ENCODE measurements at regions not wholly inside any gene's neighbourhood (a gene's known extent, or its start where the extent isn't known, plus 50 kb on each side); places are given as distances from the start of the nearest gene placed in this dataset.

DNA sequence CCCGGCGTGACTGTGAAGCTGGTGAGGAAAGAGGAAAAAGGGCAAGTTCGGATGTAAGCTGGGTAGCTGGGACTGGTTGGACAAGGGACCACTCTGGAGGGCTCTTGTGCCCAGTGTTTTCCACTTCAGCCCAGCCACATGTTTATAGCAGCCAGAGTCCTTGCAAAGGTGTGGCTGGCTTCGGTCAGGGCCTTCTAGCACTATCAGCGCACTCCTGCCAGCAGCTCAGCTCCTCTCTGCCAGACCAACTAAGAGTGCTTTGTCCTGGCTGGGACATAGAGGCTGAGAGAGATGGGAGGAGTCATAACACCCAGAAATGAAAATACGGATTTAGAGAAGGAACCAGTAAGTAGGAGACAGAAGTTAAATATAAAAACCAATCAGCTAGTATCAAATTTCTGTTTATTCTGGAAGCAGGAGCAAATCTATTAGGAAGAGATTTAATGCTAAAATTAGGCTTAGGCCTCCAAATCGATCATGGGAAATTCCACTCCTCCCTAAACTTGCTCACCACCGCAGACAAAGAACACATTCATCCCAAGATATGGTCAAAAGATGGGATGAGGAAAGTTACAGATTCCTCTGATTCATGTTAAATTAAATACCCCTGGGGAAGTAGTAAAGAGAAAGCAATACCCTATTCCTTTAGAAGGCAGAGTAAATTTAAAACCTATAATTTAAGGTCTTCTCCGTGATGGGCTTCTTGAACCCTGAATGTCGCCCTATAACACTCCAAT, 135.0 kb downstream of the RALA start:
- 7% methylated on average over 10 of the region's 10 CpGs for WGBS (ENCODE audit: insufficient coverage, low coverage, missing lambda C conversion rate)
- TF ChIP-seq CBX5 (IDR thresholded peaks at IDR 0.05; ENCODE audit: borderline replicate concordance, low read depth) (no peak), RBBP5 (IDR thresholded peaks at IDR 0.05; ENCODE audit: borderline replicate concordance, insufficient read depth, low read length, poor library complexity, severe bottlenecking) (no peak), ZNF274 (IDR thresholded peaks at IDR 0.05; ENCODE audit: borderline replicate concordance, low read depth, low read length) (no peak), ZBTB1 (CRISPR knock-in tag; IDR thresholded peaks at IDR 0.05; ENCODE audit: borderline replicate concordance, low read depth) (no peak), ETV6 (IDR thresholded peaks at IDR 0.05; ENCODE audit: borderline replicate concordance in 1 of 2, low read depth in 2 of 2, low read length in 1 of 2) (no peak), ETV6 (CRISPR knock-in tag; IDR thresholded peaks at IDR 0.05; ENCODE audit: borderline replicate concordance) (no peak), CTBP1 (IDR thresholded peaks at IDR 0.05; ENCODE audit: borderline replicate concordance) (no peak), ZNF766 (CRISPR knock-in tag; conservative IDR thresholded peaks at IDR 0.05) (no peak)
- TF ChIP-seq, protein P1, sequence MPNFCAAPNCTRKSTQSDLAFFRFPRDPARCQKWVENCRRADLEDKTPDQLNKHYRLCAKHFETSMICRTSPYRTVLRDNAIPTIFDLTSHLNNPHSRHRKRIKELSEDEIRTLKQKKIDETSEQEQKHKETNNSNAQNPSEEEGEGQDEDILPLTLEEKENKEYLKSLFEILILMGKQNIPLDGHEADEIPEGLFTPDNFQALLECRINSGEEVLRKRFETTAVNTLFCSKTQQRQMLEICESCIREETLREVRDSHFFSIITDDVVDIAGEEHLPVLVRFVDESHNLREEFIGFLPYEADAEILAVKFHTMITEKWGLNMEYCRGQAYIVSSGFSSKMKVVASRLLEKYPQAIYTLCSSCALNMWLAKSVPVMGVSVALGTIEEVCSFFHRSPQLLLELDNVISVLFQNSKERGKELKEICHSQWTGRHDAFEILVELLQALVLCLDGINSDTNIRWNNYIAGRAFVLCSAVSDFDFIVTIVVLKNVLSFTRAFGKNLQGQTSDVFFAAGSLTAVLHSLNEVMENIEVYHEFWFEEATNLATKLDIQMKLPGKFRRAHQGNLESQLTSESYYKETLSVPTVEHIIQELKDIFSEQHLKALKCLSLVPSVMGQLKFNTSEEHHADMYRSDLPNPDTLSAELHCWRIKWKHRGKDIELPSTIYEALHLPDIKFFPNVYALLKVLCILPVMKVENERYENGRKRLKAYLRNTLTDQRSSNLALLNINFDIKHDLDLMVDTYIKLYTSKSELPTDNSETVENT (CRISPR knock-in tag; IDR thresholded peaks at IDR 0.05), result no peak
- TF ChIP-seq, protein P2, sequence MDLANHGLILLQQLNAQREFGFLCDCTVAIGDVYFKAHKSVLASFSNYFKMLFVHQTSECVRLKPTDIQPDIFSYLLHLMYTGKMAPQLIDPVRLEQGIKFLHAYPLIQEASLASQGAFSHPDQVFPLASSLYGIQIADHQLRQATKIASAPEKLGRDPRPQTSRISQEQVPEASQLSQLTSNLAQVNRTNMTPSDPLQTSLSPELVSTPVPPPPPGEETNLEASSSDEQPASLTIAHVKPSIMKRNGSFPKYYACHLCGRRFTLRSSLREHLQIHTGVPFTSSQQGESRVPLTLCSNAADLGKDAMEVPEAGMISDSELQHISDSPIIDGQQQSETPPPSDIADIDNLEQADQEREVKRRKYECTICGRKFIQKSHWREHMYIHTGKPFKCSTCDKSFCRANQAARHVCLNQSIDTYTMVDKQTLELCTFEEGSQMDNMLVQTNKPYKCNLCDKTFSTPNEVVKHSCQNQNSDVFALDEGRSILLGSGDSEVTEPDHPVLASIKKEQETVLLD (IDR thresholded peaks at IDR 0.05), result no peak
- intact Hi-C loops (cut with micrococcal nuclease), result no loop called here
- in situ Hi-C loops (cut with MboI), result no loop called here
- Histone ChIP-seq H3K27ac (ENCODE audit: extremely low read depth, low read depth, low read length) (no peak overlapping the region), H3K36me3 (ENCODE audit: control insufficient read depth, insufficient read depth, low read length) (no peaks in the 10 kb centered on the region), H3K9me3 (replicated peaks; ENCODE audit: control insufficient read depth, insufficient read depth, low read depth, low read length) (no peaks in the 10 kb centered on the region), H2AFZ (ENCODE audit: low read depth, low read length) (no peak overlapping the region), H3K27me3 (ENCODE audit: control insufficient read depth in 2 of 2, insufficient read depth in 2 of 2, low read length in 2 of 2) (peaks cover 14 to 23% of the 10 kb centered on the region in 2 experiments; a peak in 4 of 5 replicates), H3K4me3 (no peak overlapping the region), H3K4me1 (replicated peaks in 1 of 2; ENCODE audit: control insufficient read depth in 2 of 2, insufficient read depth in 2 of 2, low read length in 2 of 2) (peaks cover 0 to 8% of the 10 kb centered on the region in 2 experiments; a peak in 1 of 5 replicates), H3K79me2 (ENCODE audit: control insufficient read depth, insufficient read depth, low read length) (no peaks in the 10 kb centered on the region), H3K9ac (ENCODE audit: insufficient read depth in 1 of 2, low read depth in 2 of 2, low read length in 2 of 2) (no peak overlapping the region), H3K9me1 (ENCODE audit: control insufficient read depth, insufficient read depth, low read length) (no peaks in the 10 kb centered on the region), H3K4me2 (ENCODE audit: insufficient read depth, low read length) (no peak overlapping the region), H4K20me1 (replicated peaks; ENCODE audit: control insufficient read depth, insufficient read depth, low read length) (no peaks in the 10 kb centered on the region)
- FAIRE-seq, result no peak
- DNase-seq (ENCODE audit: extremely low read depth in 1 of 4, low spot score in 3 of 4), result no peak
- ATAC-seq, result no peak
- POLR2A ChIA-PET, result interaction anchor here (0.7 to 0.8 kb wide), 2 partner anchors 134 to 261 kb away, joined by 3 read pairs; no protein-coding TSS in a partner anchor
- CTCF ChIA-PET (ENCODE audit: low intra/inter-chr PET ratio), result no interaction called here
- no TSS peak for BruUV-seq (replicated peaks)

Data from K562 (cell line).